ENCODE measurements at regions not wholly inside any gene's neighbourhood (a gene's known extent, or its start where the extent isn't known, plus 50 kb on each side); places are given as distances from the start of the nearest gene placed in this dataset.

- intact Hi-C loops (cut with micrococcal nuclease) (no loop called here), in situ Hi-C loops (cut with MboI) (no loop called here)
- Histone ChIP-seq H3K27ac (ENCODE audit: extremely low read depth, low read depth, low read length) (no peak overlapping the region), H3K9me3 (replicated peaks; ENCODE audit: control insufficient read depth, insufficient read depth, low read depth, low read length) (no peaks in the 10 kb centered on the region), H3K36me3 (ENCODE audit: control insufficient read depth, insufficient read depth, low read length) (no peaks in the 10 kb centered on the region), H4K20me1 (replicated peaks; ENCODE audit: control insufficient read depth, insufficient read depth, low read length) (no peaks in the 10 kb centered on the region), H3K4me2 (ENCODE audit: insufficient read depth, low read length) (no peak overlapping the region), H3K27me3 (ENCODE audit: control insufficient read depth in 2 of 2, insufficient read depth in 2 of 2, low read length in 2 of 2) (no peaks in the 10 kb centered on the region), H3K9ac (ENCODE audit: insufficient read depth in 1 of 2, low read depth in 2 of 2, low read length in 2 of 2) (no peak overlapping the region), H3K79me2 (ENCODE audit: control insufficient read depth, insufficient read depth, low read length) (no peaks in the 10 kb centered on the region), H3K4me3 (no peak overlapping the region), H3K9me1 (ENCODE audit: control insufficient read depth, insufficient read depth, low read length) (no peaks in the 10 kb centered on the region), H2AFZ (ENCODE audit: low read depth, low read length) (no peak overlapping the region), H3K4me1 (replicated peaks in 1 of 2; ENCODE audit: control insufficient read depth in 2 of 2, insufficient read depth in 2 of 2, low read length in 2 of 2) (no peaks in the 10 kb centered on the region)
- DNase-seq (ENCODE audit: extremely low read depth in 1 of 4, low spot score in 3 of 4) (no peak), FAIRE-seq (no peak), ATAC-seq (no peak)
- ChIA-PET CTCF (ENCODE audit: low intra/inter-chr PET ratio) (no interaction called here), POLR2A (no interaction called here)
- BruUV-seq (replicated peaks): no TSS peak
- TF ChIP-seq NBN (IDR thresholded peaks at IDR 0.05; ENCODE audit: low read depth) (no peak), KHSRP (IDR thresholded peaks at IDR 0.05) (no peak), MAFK (IDR thresholded peaks at IDR 0.05; ENCODE audit: low read length) (no peak), GABPA (tag; conservative IDR thresholded peaks at IDR 0.05; ENCODE audit: low read depth) (no peak), NFXL1 (CRISPR knock-in tag; IDR thresholded peaks at IDR 0.05) (no peak), ILF3 (IDR thresholded peaks at IDR 0.05; ENCODE audit: borderline replicate concordance) (no peak), ZNF280B (CRISPR knock-in tag; IDR thresholded peaks at IDR 0.05) (no peak), TCF7 (IDR thresholded peaks at IDR 0.05; ENCODE audit: borderline replicate concordance) (no peak), SMAD2 (IDR thresholded peaks at IDR 0.05; ENCODE audit: low read depth, low read length) (no peak), MXI1 (IDR thresholded peaks at IDR 0.05; ENCODE audit: low read depth, low read length) (no peak), MTF1 (CRISPR knock-in tag; IDR thresholded peaks at IDR 0.05; ENCODE audit: borderline replicate concordance) (no peak), JUND (IDR thresholded peaks at IDR 0.05; ENCODE audit: borderline replicate concordance, low read depth, low read length) (no peak), JUND (tag; IDR thresholded peaks at IDR 0.05; ENCODE audit: borderline replicate concordance, low read depth, low read length) (no peak), GTF2F1 (IDR thresholded peaks at IDR 0.05; ENCODE audit: low read depth, low read length) (no peak), NFIC (IDR thresholded peaks at IDR 0.05) (no peak), STAT6 (CRISPR knock-in tag; IDR thresholded peaks at IDR 0.05) (no peak), SMARCA5 (IDR thresholded peaks at IDR 0.05) (no peak)
- TF ChIP-seq, protein P1, sequence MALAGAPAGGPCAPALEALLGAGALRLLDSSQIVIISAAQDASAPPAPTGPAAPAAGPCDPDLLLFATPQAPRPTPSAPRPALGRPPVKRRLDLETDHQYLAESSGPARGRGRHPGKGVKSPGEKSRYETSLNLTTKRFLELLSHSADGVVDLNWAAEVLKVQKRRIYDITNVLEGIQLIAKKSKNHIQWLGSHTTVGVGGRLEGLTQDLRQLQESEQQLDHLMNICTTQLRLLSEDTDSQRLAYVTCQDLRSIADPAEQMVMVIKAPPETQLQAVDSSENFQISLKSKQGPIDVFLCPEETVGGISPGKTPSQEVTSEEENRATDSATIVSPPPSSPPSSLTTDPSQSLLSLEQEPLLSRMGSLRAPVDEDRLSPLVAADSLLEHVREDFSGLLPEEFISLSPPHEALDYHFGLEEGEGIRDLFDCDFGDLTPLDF (CRISPR knock-in tag; IDR thresholded peaks at IDR 0.05): no peak
These were observed 179.3 kb upstream of the AMOT start for GRCh38 chrX:113019958-113020357.

All from K562 (cell line).